ENCODE measurements at regions not wholly inside any gene's neighbourhood (a gene's known extent, or its start where the extent isn't known, plus 50 kb on each side); places are given as distances from the start of the nearest gene placed in this dataset.

GRCh38 chr13:103703246-103703645 is 637.0 kb upstream of the SLC10A2 start:
- H3K4me2 ChIP-seq (ENCODE audit: extremely low read depth, insufficient read depth, low read length), result no peak overlapping the region
- no peaks in the 10 kb centered on the region for H3K79me2 ChIP-seq (ENCODE audit: control insufficient read depth, insufficient read depth, low read length)
- no peaks in the 10 kb centered on the region for H3K9me3 ChIP-seq (ENCODE audit: control insufficient read depth, insufficient read depth, low read depth, low read length)
- H3K27ac ChIP-seq (ENCODE audit: insufficient read depth, low read length), result no peak overlapping the region
- no peak overlapping the region for H3K4me3 ChIP-seq (replicated peaks in 1 of 4; ENCODE audit: control extremely low read depth in 1 of 4, insufficient read depth in 1 of 4, low read depth in 3 of 4, low read length in 4 of 4)
- DNase-seq (ENCODE audit: low read depth in 2 of 2), result no peak
- no peaks in the 10 kb centered on the region for H3K27me3 ChIP-seq (ENCODE audit: control insufficient read depth, insufficient read depth, low read length)
- H3K36me3 ChIP-seq (ENCODE audit: control insufficient read depth, insufficient read depth, low read length), result no peaks in the 10 kb centered on the region
- no peaks in the 10 kb centered on the region for H4K20me1 ChIP-seq (ENCODE audit: control insufficient read depth, extremely low read depth, insufficient read depth, low read length)
- H3K9ac ChIP-seq (ENCODE audit: insufficient read depth, low read length), result no peak overlapping the region
- no peak for TF ChIP-seq CTCF (conservative IDR thresholded peaks at IDR 0.05 in 1 of 2, IDR thresholded peaks at IDR 0.05 in 1 of 2; ENCODE audit: low read depth in 1 of 2, low read length in 2 of 2)
- no peak for TF ChIP-seq EZH2 (IDR thresholded peaks at IDR 0.05; ENCODE audit: low read length, missing control alignments)
- no peaks in the 10 kb centered on the region for H3K4me1 ChIP-seq (ENCODE audit: control insufficient read depth, extremely low read depth, insufficient read depth, low read length)
- no peak overlapping the region for H2AFZ ChIP-seq (ENCODE audit: low read length)

- no peak for TF ChIP-seq CTCF (conservative IDR thresholded peaks at IDR 0.05 in 1 of 2, IDR thresholded peaks at IDR 0.05 in 1 of 2; ENCODE audit: low read depth in 1 of 2, low read length in 2 of 2)
- TF ChIP-seq EZH2 (IDR thresholded peaks at IDR 0.05; ENCODE audit: low read length, missing control alignments), result no peak
- Histone ChIP-seq H3K9ac (ENCODE audit: insufficient read depth, low read length) (no peak overlapping the region), H3K36me3 (ENCODE audit: control insufficient read depth, insufficient read depth, low read length) (no peaks in the 10 kb centered on the region), H4K20me1 (ENCODE audit: control insufficient read depth, extremely low read depth, insufficient read depth, low read length) (no peaks in the 10 kb centered on the region), H3K79me2 (ENCODE audit: control insufficient read depth, insufficient read depth, low read length) (no peaks in the 10 kb centered on the region), H3K4me3 (replicated peaks in 1 of 4; ENCODE audit: control extremely low read depth in 1 of 4, insufficient read depth in 1 of 4, low read depth in 3 of 4, low read length in 4 of 4) (no peak overlapping the region), H2AFZ (ENCODE audit: low read length) (no peak overlapping the region), H3K4me1 (ENCODE audit: control insufficient read depth, extremely low read depth, insufficient read depth, low read length) (no peaks in the 10 kb centered on the region), H3K27ac (ENCODE audit: insufficient read depth, low read length) (no peak overlapping the region), H3K4me2 (ENCODE audit: extremely low read depth, insufficient read depth, low read length) (no peak overlapping the region), H3K9me3 (ENCODE audit: control insufficient read depth, insufficient read depth, low read depth, low read length) (no peaks in the 10 kb centered on the region), H3K27me3 (ENCODE audit: control insufficient read depth, insufficient read depth, low read length) (no peaks in the 10 kb centered on the region)
- DNase-seq (ENCODE audit: low read depth in 2 of 2), result no peak
These were observed 631.8 kb upstream of the SLC10A2 start for GRCh38 chr13:103698000-103698399.

- no peaks in the 10 kb centered on the region for H3K36me3 ChIP-seq (ENCODE audit: control insufficient read depth, insufficient read depth, low read length)
- TF ChIP-seq EZH2 (IDR thresholded peaks at IDR 0.05; ENCODE audit: low read length, missing control alignments), result no peak
- TF ChIP-seq CTCF (conservative IDR thresholded peaks at IDR 0.05 in 1 of 2, IDR thresholded peaks at IDR 0.05 in 1 of 2; ENCODE audit: low read depth in 1 of 2, low read length in 2 of 2), result no peak
- H4K20me1 ChIP-seq (ENCODE audit: control insufficient read depth, extremely low read depth, insufficient read depth, low read length), result no peaks in the 10 kb centered on the region
- no peaks in the 10 kb centered on the region for H3K4me1 ChIP-seq (ENCODE audit: control insufficient read depth, extremely low read depth, insufficient read depth, low read length)
- no peaks in the 10 kb centered on the region for H3K27me3 ChIP-seq (ENCODE audit: control insufficient read depth, insufficient read depth, low read length)
- no peak overlapping the region for H3K4me3 ChIP-seq (replicated peaks in 1 of 4; ENCODE audit: control extremely low read depth in 1 of 4, insufficient read depth in 1 of 4, low read depth in 3 of 4, low read length in 4 of 4)
- H3K4me2 ChIP-seq (ENCODE audit: extremely low read depth, insufficient read depth, low read length), result no peak overlapping the region
- no peak for DNase-seq (ENCODE audit: low read depth in 2 of 2)
- no peaks in the 10 kb centered on the region for H3K9me3 ChIP-seq (ENCODE audit: control insufficient read depth, insufficient read depth, low read depth, low read length)
- H3K9ac ChIP-seq (ENCODE audit: insufficient read depth, low read length), result no peak overlapping the region
- H3K79me2 ChIP-seq (ENCODE audit: control insufficient read depth, insufficient read depth, low read length), result no peaks in the 10 kb centered on the region
- H2AFZ ChIP-seq (ENCODE audit: low read length), result no peak overlapping the region
- no peak overlapping the region for H3K27ac ChIP-seq (ENCODE audit: insufficient read depth, low read length)
These were observed 629.1 kb upstream of the SLC10A2 start for GRCh38 chr13:103695320-103695719.
